ENCODE measurements at regions not wholly inside any gene's neighbourhood (a gene's known extent, or its start where the extent isn't known, plus 50 kb on each side); places are given as distances from the start of the nearest gene placed in this dataset.

GRCh38 chr12:92987362-92987761 is 58.3 kb upstream of the EEA1 start:
- DNase-seq = no peak
- H3K36me3 ChIP-seq = no peaks in the 10 kb centered on the region
- peaks cover 0 to 7% (median 2%) of the 10 kb centered on the region in 4 donors for H3K4me1 ChIP-seq
- no peak overlapping the region for H3K4me3 ChIP-seq
- H3K27me3 ChIP-seq = no peaks in the 10 kb centered on the region
- H3K9me3 ChIP-seq = no peaks in the 10 kb centered on the region
- H3K27ac ChIP-seq = peak overlapping the region; percentile 7 to 75 (median 49)
- TF ChIP-seq POLR2A (IDR thresholded peaks at IDR 0.05) (no peak), CTCF (IDR thresholded peaks at IDR 0.05) (peak; percentile 25 to 86 (median 78))

- H3K27me3 ChIP-seq = no peaks in the 10 kb centered on the region
- DNase-seq = peak in 2 of 3 donors; percentile 58 to 69
- no peak for TF ChIP-seq CTCF (IDR thresholded peaks at IDR 0.05)
- no peak for TF ChIP-seq POLR2A (IDR thresholded peaks at IDR 0.05)
- H3K4me1 ChIP-seq = peaks cover 0 to 7% (median 2%) of the 10 kb centered on the region in 4 donors
- H3K4me3 ChIP-seq = no peak overlapping the region
- no peaks in the 10 kb centered on the region for H3K9me3 ChIP-seq
- H3K27ac ChIP-seq = peak overlapping the region; percentile 7 to 75 (median 49)
- no peaks in the 10 kb centered on the region for H3K36me3 ChIP-seq
These were observed 58.9 kb upstream of the EEA1 start for GRCh38 chr12:92987846-92988621.

- H3K36me3 ChIP-seq = no peaks in the 10 kb centered on the region
- H3K27ac ChIP-seq = no peak overlapping the region
- no peak overlapping the region for H3K4me3 ChIP-seq
- H3K4me1 ChIP-seq = peaks cover 0 to 7% (median 2%) of the 10 kb centered on the region in 4 donors
- TF ChIP-seq CTCF (IDR thresholded peaks at IDR 0.05) (no peak), POLR2A (IDR thresholded peaks at IDR 0.05) (no peak)
- H3K27me3 ChIP-seq = no peaks in the 10 kb centered on the region
- DNase-seq = no peak
- H3K9me3 ChIP-seq = no peaks in the 10 kb centered on the region
These were observed 59.6 kb upstream of the EEA1 start for GRCh38 chr12:92988622-92989130.

- Histone ChIP-seq H3K4me1 (peaks cover 0 to 7% (median 2%) of the 10 kb centered on the region in 4 donors), H3K27ac (no peak overlapping the region), H3K27me3 (no peaks in the 10 kb centered on the region), H3K36me3 (no peaks in the 10 kb centered on the region), H3K4me3 (no peak overlapping the region), H3K9me3 (no peaks in the 10 kb centered on the region)
- TF ChIP-seq POLR2A (IDR thresholded peaks at IDR 0.05) = no peak
- no peak for TF ChIP-seq CTCF (IDR thresholded peaks at IDR 0.05)
- DNase-seq = no peak
These were observed 60.8 kb upstream of the EEA1 start for GRCh38 chr12:92989715-92990484.

GRCh38 chr12:92991134-92991533 is 62.0 kb upstream of the EEA1 start:
- no peaks in the 10 kb centered on the region for H3K27me3 ChIP-seq
- no peak overlapping the region for H3K27ac ChIP-seq
- H3K4me1 ChIP-seq = peaks cover 0 to 7% (median 2%) of the 10 kb centered on the region in 4 donors
- no peaks in the 10 kb centered on the region for H3K9me3 ChIP-seq
- no peaks in the 10 kb centered on the region for H3K36me3 ChIP-seq
- H3K4me3 ChIP-seq = no peak overlapping the region
- TF ChIP-seq CTCF (IDR thresholded peaks at IDR 0.05) (no peak), POLR2A (IDR thresholded peaks at IDR 0.05) (no peak)
- DNase-seq = no peak

Measured in Peyer's patch (tissue), 4 donors.